ENCODE measurements at regions not wholly inside any gene's neighbourhood (a gene's known extent, or its start where the extent isn't known, plus 50 kb on each side); places are given as distances from the start of the nearest gene placed in this dataset.

DNA sequence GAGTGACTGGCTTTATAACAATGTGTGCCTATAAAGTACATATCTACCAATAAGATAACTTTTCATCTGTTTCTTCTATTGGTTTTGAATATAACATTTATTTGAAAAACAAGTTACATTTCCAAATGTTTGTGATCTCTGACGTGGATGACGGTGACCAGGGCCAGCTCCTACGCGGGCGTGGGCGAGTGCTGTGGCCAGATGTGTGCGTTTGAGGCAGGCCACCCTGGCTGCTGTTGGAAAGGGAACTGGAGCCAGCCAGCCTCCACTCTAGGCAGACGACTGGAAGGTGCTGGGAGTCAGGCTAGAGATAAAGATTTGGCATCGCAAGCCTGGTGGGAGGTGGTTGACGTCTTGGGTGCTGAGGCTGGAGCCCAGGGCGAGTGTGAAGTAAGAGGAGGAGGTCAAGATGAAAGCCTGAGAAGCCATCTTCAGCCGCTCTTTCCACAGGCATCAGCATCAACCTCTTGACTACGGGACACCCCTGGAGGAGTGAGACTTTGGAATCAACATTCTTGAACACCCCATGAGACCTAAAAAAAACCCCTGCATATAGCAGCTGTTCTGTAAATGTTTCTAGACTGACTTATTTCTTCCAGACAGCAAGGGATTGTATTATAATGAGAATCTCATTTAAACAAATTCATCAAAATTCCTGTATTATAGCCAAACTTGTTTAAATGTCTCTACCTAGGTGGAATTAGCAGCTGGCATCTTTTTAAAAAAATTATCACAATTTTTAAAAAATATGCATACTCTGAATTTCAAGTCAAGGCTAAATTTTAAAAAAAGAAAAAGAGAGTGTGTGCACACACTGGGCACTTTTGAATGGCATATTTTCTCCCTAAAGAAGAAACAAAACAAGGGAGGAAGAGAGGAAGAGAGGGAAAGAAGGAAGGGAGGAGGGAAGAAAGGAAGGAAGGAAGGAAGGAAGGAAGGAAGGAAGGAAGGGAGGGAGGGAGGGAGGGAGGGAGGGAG, 112.5 kb upstream of the SLC44A3 start:
- Mint-ChIP-seq H3K4me3 (no peak overlapping the region), H3K9me3 (no peaks in the 10 kb centered on the region), H3K4me1 (ENCODE audit: low read depth) (no peaks in the 10 kb centered on the region), H3K27ac (no peak overlapping the region), H3K27me3 (ENCODE audit: low read depth) (peaks cover 10% of the 10 kb centered on the region), H3K36me3 (ENCODE audit: low read depth) (no peaks in the 10 kb centered on the region)
- no peak for DNase-seq (ENCODE audit: low spot score)

DNA sequence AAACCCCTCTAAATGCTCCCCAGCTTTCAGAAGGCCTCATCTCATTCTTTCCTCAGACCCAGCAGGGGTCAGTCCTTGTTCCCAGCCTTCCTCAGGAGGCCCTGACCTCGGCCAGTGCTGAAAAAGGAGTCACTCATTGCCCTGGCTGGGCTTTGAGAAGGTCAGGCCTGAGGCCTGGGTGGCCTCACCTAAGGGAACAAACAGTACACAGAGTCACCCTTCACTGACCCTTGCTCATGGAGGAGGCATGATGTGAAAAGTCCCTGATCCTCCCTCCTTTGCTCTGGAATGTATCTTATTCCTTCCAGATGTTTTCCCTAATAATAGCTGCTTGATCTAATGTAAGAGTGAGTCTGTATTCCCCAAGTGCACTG, 117.7 kb upstream of the SLC44A3 start:
- Mint-ChIP-seq H3K9me3 (no peaks in the 10 kb centered on the region), H3K36me3 (ENCODE audit: low read depth) (no peaks in the 10 kb centered on the region), H3K4me1 (ENCODE audit: low read depth) (no peaks in the 10 kb centered on the region), H3K4me3 (no peak overlapping the region), H3K27ac (no peak overlapping the region), H3K27me3 (ENCODE audit: low read depth) (peaks cover 8% of the 10 kb centered on the region)
- no peak for DNase-seq (ENCODE audit: low spot score)

DNA sequence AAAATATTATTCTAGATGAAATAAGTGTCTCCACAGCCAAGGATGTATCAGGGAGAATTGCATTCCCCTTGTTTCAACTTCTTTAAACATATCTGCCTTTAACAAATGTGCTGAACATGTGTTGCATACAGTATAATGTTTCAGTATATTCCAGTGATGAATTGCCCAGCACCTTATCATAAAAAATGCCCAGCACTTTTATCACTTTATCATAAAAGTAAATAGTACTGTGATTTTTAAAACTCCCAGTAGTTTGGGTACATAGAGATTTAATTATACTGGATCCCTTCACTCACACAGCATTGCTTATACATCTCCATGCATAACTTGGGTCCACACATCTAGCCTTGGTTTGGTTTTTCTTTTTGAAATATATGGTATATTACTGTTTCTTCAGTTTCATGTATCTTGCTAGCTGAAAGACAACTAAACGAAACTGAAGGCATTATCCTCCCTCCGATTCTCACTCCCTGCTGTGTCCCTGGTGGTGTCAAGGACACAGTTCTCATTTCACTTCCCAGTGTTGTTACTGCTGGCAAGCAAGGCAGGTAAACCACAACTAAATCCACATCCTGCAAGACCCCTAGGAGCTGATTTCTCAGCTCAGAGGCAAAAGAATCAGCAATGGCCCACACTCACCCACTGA, 118.2 kb upstream of the SLC44A3 start:
- no peak for DNase-seq (ENCODE audit: low spot score)
- Mint-ChIP-seq H3K4me3 (no peak overlapping the region), H3K27me3 (ENCODE audit: low read depth) (peaks cover 6% of the 10 kb centered on the region), H3K27ac (no peak overlapping the region), H3K4me1 (ENCODE audit: low read depth) (no peaks in the 10 kb centered on the region), H3K36me3 (ENCODE audit: low read depth) (no peaks in the 10 kb centered on the region), H3K9me3 (no peaks in the 10 kb centered on the region)

DNA sequence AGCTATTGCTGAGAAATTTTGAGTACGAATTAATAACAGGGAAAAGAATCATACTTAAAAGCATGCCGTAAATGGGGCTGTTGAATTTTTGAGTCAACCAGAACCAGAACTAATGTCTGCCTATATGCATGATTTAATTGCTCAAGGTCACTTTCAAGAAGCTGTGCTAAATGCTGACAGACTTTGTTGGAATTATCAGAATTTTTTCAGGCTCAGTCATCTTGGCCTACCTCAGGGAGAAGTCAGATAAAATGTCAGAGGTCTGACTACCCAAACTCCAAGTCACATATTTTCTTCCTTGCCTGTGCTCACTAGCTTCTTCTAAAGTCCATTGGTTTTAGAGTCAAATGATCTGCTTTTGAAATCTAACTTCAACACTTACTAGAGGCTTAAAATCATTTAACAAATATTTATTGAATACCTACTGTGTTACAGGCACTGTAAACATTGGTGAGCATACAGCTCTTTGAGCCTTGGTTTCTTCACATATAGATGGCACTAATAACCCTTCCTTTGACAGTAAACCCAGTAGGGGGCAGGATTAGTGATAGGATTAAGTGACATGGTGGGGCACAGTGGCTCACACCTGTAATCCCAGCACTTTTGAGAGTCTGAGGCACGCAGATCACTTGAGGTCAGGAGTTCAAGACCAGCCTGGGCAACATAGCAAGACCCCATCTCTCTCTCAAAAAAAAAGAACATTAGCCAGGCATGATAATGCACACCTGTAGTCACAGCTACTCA, 121.2 kb upstream of the SLC44A3 start:
- no peak for DNase-seq (ENCODE audit: low spot score)
- Mint-ChIP-seq H3K4me3 (no peak overlapping the region), H3K9me3 (no peaks in the 10 kb centered on the region), H3K27ac (no peak overlapping the region), H3K4me1 (ENCODE audit: low read depth) (peaks cover 4% of the 10 kb centered on the region), H3K27me3 (ENCODE audit: low read depth) (peaks cover 16% of the 10 kb centered on the region), H3K36me3 (ENCODE audit: low read depth) (no peaks in the 10 kb centered on the region)

DNA sequence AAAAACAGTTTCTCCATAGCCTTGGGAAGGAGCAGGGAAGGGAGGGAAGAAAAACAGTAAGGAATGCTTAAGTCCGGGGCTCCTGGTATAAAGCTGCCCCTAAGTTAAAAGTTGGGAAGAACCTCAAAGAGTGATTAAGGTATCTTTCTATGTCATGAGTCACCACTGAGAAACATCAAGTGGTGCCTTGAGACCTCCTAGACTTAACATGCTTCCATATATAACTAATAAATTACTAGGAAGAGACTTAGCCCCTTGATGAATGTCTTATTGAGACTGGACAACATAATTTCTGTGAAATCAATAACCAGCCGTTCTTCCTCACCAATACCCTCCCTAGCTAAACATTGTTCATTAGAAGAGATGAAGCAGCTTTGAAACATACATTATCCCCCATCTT, 121.8 kb upstream of the SLC44A3 start:
- H3K4me1 Mint-ChIP-seq (ENCODE audit: low read depth), result peaks cover 7% of the 10 kb centered on the region
- no peaks in the 10 kb centered on the region for H3K36me3 Mint-ChIP-seq (ENCODE audit: low read depth)
- H3K9me3 Mint-ChIP-seq, result no peaks in the 10 kb centered on the region
- DNase-seq (ENCODE audit: low spot score), result no peak
- no peak overlapping the region for H3K4me3 Mint-ChIP-seq
- H3K27ac Mint-ChIP-seq, result no peak overlapping the region
- H3K27me3 Mint-ChIP-seq (ENCODE audit: low read depth), result peaks cover 19% of the 10 kb centered on the region

GRCh38 chr1:94697839-94698238, 122.3 kb upstream of the SLC44A3 start:
- peaks cover 7% of the 10 kb centered on the region for H3K4me1 Mint-ChIP-seq (ENCODE audit: low read depth)
- H3K36me3 Mint-ChIP-seq (ENCODE audit: low read depth), result no peaks in the 10 kb centered on the region
- peaks cover 19% of the 10 kb centered on the region for H3K27me3 Mint-ChIP-seq (ENCODE audit: low read depth)
- no peaks in the 10 kb centered on the region for H3K9me3 Mint-ChIP-seq
- no peak overlapping the region for H3K27ac Mint-ChIP-seq
- DNase-seq (ENCODE audit: low spot score), result no peak
- no peak overlapping the region for H3K4me3 Mint-ChIP-seq

GRCh38 chr1:94694226-94694915, 125.8 kb upstream of the SLC44A3 start:
- Mint-ChIP-seq H3K27me3 (ENCODE audit: low read depth) (peaks cover 19% of the 10 kb centered on the region), H3K9me3 (no peaks in the 10 kb centered on the region), H3K4me1 (ENCODE audit: low read depth) (peaks cover 7% of the 10 kb centered on the region), H3K36me3 (ENCODE audit: low read depth) (no peaks in the 10 kb centered on the region), H3K4me3 (no peak overlapping the region), H3K27ac (no peak overlapping the region)
- no peak for DNase-seq (ENCODE audit: low spot score)

- no peak overlapping the region for H3K27ac Mint-ChIP-seq
- no peak overlapping the region for H3K4me3 Mint-ChIP-seq
- peaks cover 19% of the 10 kb centered on the region for H3K27me3 Mint-ChIP-seq (ENCODE audit: low read depth)
- no peaks in the 10 kb centered on the region for H3K36me3 Mint-ChIP-seq (ENCODE audit: low read depth)
- H3K9me3 Mint-ChIP-seq, result no peaks in the 10 kb centered on the region
- no peak for DNase-seq (ENCODE audit: low spot score)
- peaks cover 7% of the 10 kb centered on the region for H3K4me1 Mint-ChIP-seq (ENCODE audit: low read depth)
These were observed 126.7 kb upstream of the SLC44A3 start for GRCh38 chr1:94693435-94693834.

- no peak for DNase-seq (ENCODE audit: low spot score)
- Mint-ChIP-seq H3K4me3 (no peak overlapping the region), H3K27ac (no peak overlapping the region), H3K27me3 (ENCODE audit: low read depth) (peaks cover 19% of the 10 kb centered on the region), H3K36me3 (ENCODE audit: low read depth) (no peaks in the 10 kb centered on the region), H3K9me3 (no peaks in the 10 kb centered on the region), H3K4me1 (ENCODE audit: low read depth) (peaks cover 7% of the 10 kb centered on the region)
These were observed 127.1 kb upstream of the SLC44A3 start for GRCh38 chr1:94693029-94693428.

DNA sequence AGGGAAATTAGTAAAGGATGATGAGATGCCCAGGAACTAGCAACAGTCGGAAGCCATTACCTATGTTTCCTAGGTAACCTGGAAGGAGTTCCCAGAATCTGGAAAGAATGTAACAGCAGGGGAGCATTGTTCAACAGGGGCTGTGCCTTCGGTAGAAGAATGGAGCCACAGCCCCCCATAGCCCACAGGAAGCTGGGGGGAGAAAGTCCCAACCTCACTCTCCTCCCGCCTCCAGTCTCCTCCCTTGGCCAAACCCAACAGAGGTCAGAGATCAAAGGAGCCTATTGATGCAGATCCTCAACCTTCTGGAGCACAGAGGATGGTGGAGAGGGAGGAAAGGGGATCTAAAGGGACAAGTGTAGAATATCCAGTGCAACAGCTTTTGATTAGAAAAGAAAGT, 131.5 kb upstream of the SLC44A3 start:
- no peaks in the 10 kb centered on the region for H3K36me3 Mint-ChIP-seq (ENCODE audit: low read depth)

DNA sequence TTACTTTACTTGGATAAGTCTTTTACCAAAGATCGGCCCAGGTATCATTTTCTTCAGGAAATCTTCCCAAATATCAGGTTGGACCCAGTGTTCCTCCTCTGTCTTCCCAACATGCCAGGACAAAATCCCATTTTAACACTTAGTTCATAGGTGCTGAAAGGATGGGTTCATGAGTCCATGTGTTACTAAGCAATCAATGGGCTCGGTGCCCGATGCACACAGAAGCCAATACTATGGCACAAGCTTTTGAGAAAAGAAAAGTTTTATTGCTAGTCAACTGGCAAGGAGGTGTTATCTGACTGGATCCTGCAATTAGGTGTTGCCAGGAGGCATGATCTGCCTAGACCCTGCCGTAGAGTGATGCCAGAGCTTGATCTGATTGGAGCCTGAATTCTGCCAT, 133.3 kb upstream of the SLC44A3 start:
- H3K4me3 Mint-ChIP-seq, result no peak overlapping the region
- H3K9me3 Mint-ChIP-seq, result no peaks in the 10 kb centered on the region
- no peaks in the 10 kb centered on the region for H3K36me3 Mint-ChIP-seq (ENCODE audit: low read depth)
- no peak for DNase-seq (ENCODE audit: low spot score)
- no peaks in the 10 kb centered on the region for H3K4me1 Mint-ChIP-seq (ENCODE audit: low read depth)
- no peaks in the 10 kb centered on the region for H3K27me3 Mint-ChIP-seq (ENCODE audit: low read depth)
- no peak overlapping the region for H3K27ac Mint-ChIP-seq

More for the DNA sequence above, 131.5 kb upstream of the SLC44A3 start:
- Mint-ChIP-seq H3K9me3 (no peaks in the 10 kb centered on the region), H3K27ac (no peak overlapping the region), H3K4me1 (ENCODE audit: low read depth) (no peaks in the 10 kb centered on the region), H3K27me3 (ENCODE audit: low read depth) (peaks cover under 1% of the 10 kb centered on the region), H3K4me3 (no peak overlapping the region)
- no peak for DNase-seq (ENCODE audit: low spot score)

GRCh38 chr1:94684690-94685250, 135.4 kb upstream of the SLC44A3 start:
- no peak for DNase-seq (ENCODE audit: low spot score)
- H3K4me1 Mint-ChIP-seq (ENCODE audit: low read depth), result no peaks in the 10 kb centered on the region
- no peaks in the 10 kb centered on the region for H3K36me3 Mint-ChIP-seq (ENCODE audit: low read depth)
- no peak overlapping the region for H3K4me3 Mint-ChIP-seq
- no peaks in the 10 kb centered on the region for H3K9me3 Mint-ChIP-seq
- H3K27me3 Mint-ChIP-seq (ENCODE audit: low read depth), result no peaks in the 10 kb centered on the region
- H3K27ac Mint-ChIP-seq, result no peak overlapping the region

DNA sequence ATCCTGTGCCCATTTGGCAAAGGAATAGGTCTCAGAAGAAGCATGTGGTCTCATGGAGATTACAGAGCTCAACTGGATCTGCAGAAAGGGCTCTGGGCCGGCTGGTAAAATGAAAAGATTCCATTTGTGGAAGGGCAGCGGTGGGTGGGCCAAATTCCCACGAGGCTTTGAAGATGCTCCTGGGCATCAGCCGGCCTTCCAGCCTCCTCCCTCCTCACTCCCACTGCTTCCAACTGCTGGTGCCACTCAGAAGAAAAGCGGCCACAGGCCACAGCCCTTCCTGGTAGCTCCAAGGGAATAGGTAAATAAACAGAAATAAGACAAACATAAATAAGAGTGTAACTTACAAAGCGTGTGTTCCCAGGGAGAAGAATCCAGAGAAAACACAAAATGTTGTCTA, 136.3 kb upstream of the SLC44A3 start:
- Mint-ChIP-seq H3K27ac (no peak overlapping the region), H3K9me3 (no peaks in the 10 kb centered on the region), H3K4me3 (no peak overlapping the region), H3K27me3 (ENCODE audit: low read depth) (no peaks in the 10 kb centered on the region), H3K4me1 (ENCODE audit: low read depth) (no peaks in the 10 kb centered on the region), H3K36me3 (ENCODE audit: low read depth) (no peaks in the 10 kb centered on the region)
- no peak for DNase-seq (ENCODE audit: low spot score)
